H9 (cell line): ENCODE measurements at regions not wholly inside any gene's neighbourhood (a gene's known extent, or its start where the extent isn't known, plus 50 kb on each side); places are given as distances from the start of the nearest gene placed in this dataset.

ENCODE experiments used
- DNase-seq: peaks from one replicate; pipeline ENCODE4 v3.0.0-alpha.2; 2017
- H2AFZ ChIP-seq: one replicate; pipeline ENCODE4 v1.6.1; 2013; ENCODE audit warnings: mild to moderate bottlenecking, low read length, control low read depth, moderate library complexity
- H2AK5ac ChIP-seq: 2 replicates; pipeline ENCODE4 v1.6.1; 2013; ENCODE audit warnings: low read length, control low read depth, mixed read lengths; ENCODE audit not compliant: insufficient read length
- H2BK120ac ChIP-seq: one replicate; pipeline ENCODE4 v1.6.1; 2013; ENCODE audit warnings: low read depth, mild to moderate bottlenecking, low read length, control low read depth, inconsistent platforms; ENCODE audit not compliant: poor library complexity, severe bottlenecking
- H2BK12ac ChIP-seq: 2 replicates; pipeline ENCODE4 v1.6.1; 2013; ENCODE audit warnings: low read length, control low read depth, mixed read lengths, low read depth; ENCODE audit not compliant: insufficient read length
- H2BK15ac ChIP-seq: 2 replicates; pipeline ENCODE4 v1.6.1; 2013; ENCODE audit warnings: low read depth, low read length, control low read depth
- H2BK20ac ChIP-seq: one replicate; pipeline ENCODE4 v1.6.1; 2013; ENCODE audit warnings: low read depth, mild to moderate bottlenecking, low read length, control low read depth, inconsistent platforms; ENCODE audit not compliant: poor library complexity, severe bottlenecking
- H2BK5ac ChIP-seq: 2 replicates; pipeline ENCODE4 v1.6.1; 2013; ENCODE audit warnings: low read length, control low read depth, mixed read lengths; ENCODE audit not compliant: insufficient read length
- H3K14ac ChIP-seq: 2 replicates; pipeline ENCODE4 v1.6.1; 2013; ENCODE audit warnings: low read length, control low read depth; ENCODE audit not compliant: insufficient read depth
- H3K18ac ChIP-seq: 2 replicates; pipeline ENCODE4 v1.6.1; 2013; ENCODE audit warnings: low read depth, mild to moderate bottlenecking, mixed read lengths, low read length, control low read depth; ENCODE audit not compliant: insufficient read length
- H3K23ac ChIP-seq: 2 replicates; pipeline ENCODE4 v1.6.1; 2013; ENCODE audit warnings: low read length, control low read depth, mixed read lengths, low read depth; ENCODE audit not compliant: insufficient read length
- H3K23me2 ChIP-seq: 2 replicates; pipeline ENCODE4 v1.6.1; 2013; ENCODE audit warnings: low read depth, mild to moderate bottlenecking, mixed read lengths, low read length, control low read depth; ENCODE audit not compliant: insufficient read length, poor library complexity, severe bottlenecking
- H3K27ac ChIP-seq: 2 replicates; pipeline ENCODE4 v1.5.1; 2013; ENCODE audit warnings: low read length, control low read depth, mixed read lengths, low read depth; ENCODE audit not compliant: insufficient read length
- H3K27me3 ChIP-seq: 2 replicates; pipeline ENCODE4 v1.6.1; 2013; ENCODE audit warnings: low read length, control low read depth, inconsistent platforms; ENCODE audit not compliant: insufficient read depth
- H3K4ac ChIP-seq: 2 replicates; pipeline ENCODE4 v1.6.1; 2013; ENCODE audit warnings: low read depth, mild to moderate bottlenecking, control low read depth, inconsistent platforms, low read length, moderate library complexity
- H3K4me1 ChIP-seq: 2 replicates; pipeline ENCODE4 v1.6.1; 2013; ENCODE audit warnings: low read length, control low read depth, inconsistent platforms; ENCODE audit not compliant: insufficient read depth
- H3K4me2 ChIP-seq: 2 replicates; pipeline ENCODE4 v1.6.1; 2013; ENCODE audit warnings: low read length, control low read depth, mixed read lengths; ENCODE audit not compliant: insufficient read length, insufficient read depth
- H3K56ac ChIP-seq: 2 replicates; pipeline ENCODE4 v1.6.1; 2013; ENCODE audit warnings: low read depth, mild to moderate bottlenecking, mixed read lengths, low read length, control low read depth; ENCODE audit not compliant: insufficient read length
- H3K79me1 ChIP-seq: 2 replicates; pipeline ENCODE4 v1.6.1; 2013; ENCODE audit warnings: low read depth, mild to moderate bottlenecking, moderate library complexity, low read length, control low read depth, inconsistent platforms; ENCODE audit not compliant: insufficient read depth, poor library complexity, severe bottlenecking
- H3K79me2 ChIP-seq: 2 replicates; pipeline ENCODE4 v1.6.1; 2013; ENCODE audit warnings: low read length, control low read depth, inconsistent platforms; ENCODE audit not compliant: insufficient read depth
- H3K9ac ChIP-seq: 2 replicates; pipeline ENCODE4 v1.6.1; 2013; ENCODE audit warnings: low read length, control low read depth, mixed read lengths; ENCODE audit not compliant: insufficient read length; ENCODE audit errors: extremely low read depth
- H3K9me3 ChIP-seq: one replicate; pipeline ENCODE4 v1.6.1; 2013; ENCODE audit warnings: low read depth, low read length, inconsistent platforms; ENCODE audit not compliant: control insufficient read depth
- H3T11ph ChIP-seq: one replicate; pipeline ENCODE4 v1.6.1; 2013; ENCODE audit warnings: mild to moderate bottlenecking, low read length, control low read depth, inconsistent platforms
- H4K20me1 ChIP-seq: one replicate; pipeline ENCODE4 v1.6.1; 2013; ENCODE audit not compliant: control insufficient read depth, insufficient read length, insufficient read depth
- H4K5ac ChIP-seq: 2 replicates; pipeline ENCODE4 v1.6.1; 2013; ENCODE audit warnings: low read depth, mild to moderate bottlenecking, mixed read lengths, low read length, control low read depth; ENCODE audit not compliant: insufficient read length
- H4K8ac ChIP-seq: replicated peaks from 2 replicates; pipeline ENCODE4 v1.6.1; 2013; ENCODE audit warnings: low read length, control low read depth, mixed read lengths, low read depth; ENCODE audit not compliant: insufficient read length
- H4K91ac ChIP-seq: 2 replicates; pipeline ENCODE4 v1.6.1; 2013; ENCODE audit warnings: low read depth, mild to moderate bottlenecking, moderate library complexity, mixed read lengths, low read length, control low read depth; ENCODE audit not compliant: insufficient read length
- H3K27ac Mint-ChIP-seq, 3 experiments: 2 replicates in 2 of 3; 3 replicates in 1 of 3; pipeline ENCODE4 v1.8.0; 2020 to 2021; ENCODE audit warnings: mixed read lengths in 3 of 3, mild to moderate bottlenecking in 1 of 3, moderate library complexity in 1 of 3
- H3K27me3 Mint-ChIP-seq: 2 replicates; pipeline ENCODE4 v1.8.0; 2021; ENCODE audit warnings: low read depth, mild to moderate bottlenecking, moderate library complexity, mixed read lengths
- H3K36me3 Mint-ChIP-seq, 3 experiments: 2 replicates in 2 of 3; 3 replicates in 1 of 3; pipeline ENCODE4 v1.8.0; 2020 to 2021; ENCODE audit warnings: low read depth in 3 of 3, mixed read lengths in 3 of 3; ENCODE audit not compliant: insufficient read depth in 1 of 3
- H3K4me1 Mint-ChIP-seq, 2 experiments: 2 replicates each; pipeline ENCODE4 v1.8.0; 2020; ENCODE audit warnings: mixed read lengths in 2 of 2
- H3K4me3 Mint-ChIP-seq, 2 experiments: 2 replicates in 1 of 2; 3 replicates in 1 of 2; pipeline ENCODE4 v1.8.0; 2020 to 2021; ENCODE audit warnings: mild to moderate bottlenecking in 2 of 2, mixed read lengths in 2 of 2, moderate library complexity in 1 of 2
- H3K9me3 Mint-ChIP-seq, 2 experiments: 2 replicates in 1 of 2; 3 replicates in 1 of 2; pipeline ENCODE4 v1.8.0; 2020; ENCODE audit warnings: mild to moderate bottlenecking in 2 of 2, mixed read lengths in 2 of 2, moderate library complexity in 1 of 2
- WGBS: extraction: QIAGEN DNeasy Blood & Tissue Kit; methylation state at CpG from one replicate; pipeline ENCODE4 v1.1.7; 2013; ENCODE audit warnings: missing lambda C conversion rate, low lambda C conversion rate, mixed read lengths; ENCODE audit not compliant: insufficient read length; ENCODE audit errors: extremely low coverage; 5-methylcytosine and 5-hydroxymethylcytosine counted together
- TF ChIP-seq, protein P1 (sequence below): fragments of 200-600 bp; sonication (generic); conservative IDR thresholded peaks from 3 replicates; pipeline ENCODE4 v1.8.0; 2021; ENCODE audit warnings: antibody characterized with exemption, mild to moderate bottlenecking

DNA sequence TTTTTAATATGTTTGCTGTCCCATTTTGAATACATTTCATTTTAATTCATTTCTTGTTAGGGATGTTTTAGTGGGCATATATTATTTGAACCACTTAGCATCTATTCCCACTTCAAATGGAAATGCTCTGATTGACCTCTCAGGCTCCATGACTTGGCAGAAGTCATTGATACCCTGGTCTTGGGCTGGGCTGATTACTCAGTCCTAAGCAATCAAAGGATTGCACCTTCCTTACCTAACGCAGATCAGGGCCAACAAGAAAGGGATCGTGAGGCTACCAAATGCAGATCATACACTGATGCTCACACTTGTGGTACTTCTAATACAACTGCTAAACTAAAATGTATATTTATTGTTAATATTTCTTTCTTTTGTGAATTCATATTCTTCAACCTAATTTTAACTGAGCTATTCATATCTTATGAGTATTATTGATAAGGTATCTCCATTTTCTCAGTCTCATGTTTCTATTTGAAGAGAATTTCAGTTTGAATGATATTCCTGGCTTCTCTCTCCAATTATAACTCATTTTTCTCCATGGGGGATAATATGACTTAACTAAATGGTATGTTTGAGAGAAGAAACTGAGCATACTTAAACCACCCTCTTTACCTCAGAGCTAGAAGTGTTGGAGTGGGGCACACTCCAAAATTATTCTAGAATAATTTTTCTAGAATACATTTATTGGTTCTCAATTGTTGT is 615.5 kb upstream of the ADAMTS5 start:
- Histone ChIP-seq H2AFZ (no peak overlapping the region), H3K79me1 (no peaks in the 10 kb centered on the region), H2AK5ac (no peak overlapping the region), H3K27ac (no peak overlapping the region), H2BK15ac (no peak overlapping the region), H4K91ac (no peak overlapping the region), H4K8ac (no peak overlapping the region), H2BK12ac (no peak overlapping the region), H2BK5ac (no peak overlapping the region), H3K18ac (no peak overlapping the region), H3T11ph (no peak overlapping the region), H3K4me2 (no peak overlapping the region), H3K4me1 (no peaks in the 10 kb centered on the region), H3K23me2 (no peaks in the 10 kb centered on the region), H3K9ac (no peak overlapping the region), H2BK20ac (no peak overlapping the region), H3K9me3 (no peaks in the 10 kb centered on the region), H3K79me2 (no peaks in the 10 kb centered on the region), H4K5ac (no peak overlapping the region), H2BK120ac (no peak overlapping the region), H3K14ac (no peak overlapping the region), H3K4ac (no peak overlapping the region), H3K56ac (no peak overlapping the region), H3K27me3 (no peaks in the 10 kb centered on the region), H4K20me1 (no peaks in the 10 kb centered on the region), H3K23ac (no peak overlapping the region)
- H3K36me3 Mint-ChIP-seq = 0 out of 7 replicates have a peak, but pooled peaks cover 0 to 2% (median 0%) of the 10 kb centered on the region in 3 experiments
- 0 out of 4 replicates have a peak, but pooled peaks cover 0 to 2% of the 10 kb centered on the region in 2 experiments for H3K4me1 Mint-ChIP-seq
- TF ChIP-seq, protein P1, sequence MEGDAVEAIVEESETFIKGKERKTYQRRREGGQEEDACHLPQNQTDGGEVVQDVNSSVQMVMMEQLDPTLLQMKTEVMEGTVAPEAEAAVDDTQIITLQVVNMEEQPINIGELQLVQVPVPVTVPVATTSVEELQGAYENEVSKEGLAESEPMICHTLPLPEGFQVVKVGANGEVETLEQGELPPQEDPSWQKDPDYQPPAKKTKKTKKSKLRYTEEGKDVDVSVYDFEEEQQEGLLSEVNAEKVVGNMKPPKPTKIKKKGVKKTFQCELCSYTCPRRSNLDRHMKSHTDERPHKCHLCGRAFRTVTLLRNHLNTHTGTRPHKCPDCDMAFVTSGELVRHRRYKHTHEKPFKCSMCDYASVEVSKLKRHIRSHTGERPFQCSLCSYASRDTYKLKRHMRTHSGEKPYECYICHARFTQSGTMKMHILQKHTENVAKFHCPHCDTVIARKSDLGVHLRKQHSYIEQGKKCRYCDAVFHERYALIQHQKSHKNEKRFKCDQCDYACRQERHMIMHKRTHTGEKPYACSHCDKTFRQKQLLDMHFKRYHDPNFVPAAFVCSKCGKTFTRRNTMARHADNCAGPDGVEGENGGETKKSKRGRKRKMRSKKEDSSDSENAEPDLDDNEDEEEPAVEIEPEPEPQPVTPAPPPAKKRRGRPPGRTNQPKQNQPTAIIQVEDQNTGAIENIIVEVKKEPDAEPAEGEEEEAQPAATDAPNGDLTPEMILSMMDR = no peak
- no peaks in the 10 kb centered on the region; a peak in 1 of 5 replicates for H3K9me3 Mint-ChIP-seq
- no CpG with 5 or more reads among the region's 2 CpGs for WGBS
- no peak overlapping the region for H3K4me3 Mint-ChIP-seq
- no peak for DNase-seq
- no peak overlapping the region for H3K27ac Mint-ChIP-seq
- H3K27me3 Mint-ChIP-seq = no peaks in the 10 kb centered on the region
